GM19043 (cell line): ENCODE measurements at regions not wholly inside any gene's neighbourhood (a gene's known extent, or its start where the extent isn't known, plus 50 kb on each side); places are given as distances from the start of the nearest gene placed in this dataset.
"Not testable (repeated sequence)": the region's sequence is repeated elsewhere in the genome, so short reads cannot be mapped to it uniquely, and the experiment has no call there.

Experiments used
- ATAC-seq: cut with Tn5 transposase; IDR thresholded peaks from one replicate; pipeline ENCODE4 v1.9.1; 2021; ENCODE audit warnings: low read depth; ENCODE audit not compliant: unreplicated experiment

DNA sequence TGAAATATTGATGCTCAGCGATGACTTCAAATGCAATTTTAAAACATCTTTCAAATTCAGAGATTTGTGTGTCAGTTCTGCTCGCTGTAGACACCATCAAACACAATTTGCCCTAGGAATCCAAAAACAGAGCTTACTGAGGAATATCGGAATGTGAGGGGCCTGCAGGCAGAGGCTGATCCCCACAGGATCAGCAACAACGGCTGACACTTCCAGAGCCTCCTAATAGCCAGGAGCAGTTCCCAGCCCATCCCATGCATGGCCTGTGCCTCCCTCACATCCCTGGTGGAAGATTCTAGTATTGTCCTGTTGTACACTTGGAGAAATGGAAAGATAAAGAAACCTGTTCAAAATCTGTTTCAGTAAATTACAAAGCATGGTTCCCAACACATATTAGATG is 129.7 kb upstream of the VWC2 start:
- no peak for ATAC-seq

DNA sequence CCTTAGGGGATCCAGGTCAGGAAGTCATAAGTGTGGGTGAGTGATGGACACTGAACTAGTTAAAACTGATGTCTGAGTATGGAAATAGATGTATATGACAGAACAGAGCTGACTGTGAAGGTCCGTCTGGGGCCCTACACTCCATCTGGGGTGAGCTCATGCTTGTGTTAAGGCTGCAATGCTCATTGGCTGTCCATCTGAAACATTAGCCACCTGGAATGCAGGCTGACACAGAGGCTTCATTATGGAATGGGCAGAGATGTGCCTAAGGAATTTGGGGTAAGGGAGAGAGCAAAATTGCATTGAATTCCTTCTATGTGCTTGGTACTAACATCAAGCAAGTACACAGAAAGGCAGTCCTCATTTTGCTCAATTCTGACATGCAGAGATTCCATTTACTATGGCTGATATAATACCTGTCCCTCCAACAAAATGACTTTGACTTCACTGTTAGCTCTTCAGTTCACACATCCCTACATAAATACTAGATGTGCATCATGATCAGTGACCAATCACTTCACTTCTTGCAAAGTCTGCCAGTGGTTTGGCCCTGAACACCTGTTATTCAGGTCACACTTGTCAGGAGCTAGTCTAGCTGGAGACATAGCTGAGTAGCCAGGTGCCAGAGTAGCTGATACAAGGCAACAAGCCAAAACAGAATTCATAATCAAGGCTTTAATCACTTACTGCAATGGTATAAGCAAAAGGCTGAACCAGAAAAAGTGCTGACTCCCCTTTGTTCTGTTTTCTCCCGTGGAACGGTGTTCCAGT is 128.9 kb upstream of the VWC2 start:
- no peak for ATAC-seq

DNA sequence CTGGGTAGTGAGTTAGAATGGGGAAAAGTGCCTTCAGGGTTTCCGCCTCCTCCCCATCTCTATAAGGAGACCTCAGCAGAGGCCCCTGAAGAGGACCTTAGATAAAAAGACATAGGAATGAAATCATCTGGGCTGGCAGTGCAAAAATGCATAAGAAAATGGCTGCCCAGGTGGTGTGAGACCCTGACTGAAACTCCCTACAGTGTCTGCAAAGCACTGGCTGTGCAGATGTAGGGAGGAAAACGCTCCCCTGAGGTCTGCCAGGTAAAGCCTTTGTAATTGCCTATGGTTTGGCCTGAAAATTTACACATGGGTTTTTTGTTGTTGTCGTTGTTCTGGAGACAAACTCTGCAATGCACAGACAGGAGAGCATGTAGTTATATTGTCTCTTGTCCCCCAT is 128.1 kb upstream of the VWC2 start:
- ATAC-seq = no peak

DNA sequence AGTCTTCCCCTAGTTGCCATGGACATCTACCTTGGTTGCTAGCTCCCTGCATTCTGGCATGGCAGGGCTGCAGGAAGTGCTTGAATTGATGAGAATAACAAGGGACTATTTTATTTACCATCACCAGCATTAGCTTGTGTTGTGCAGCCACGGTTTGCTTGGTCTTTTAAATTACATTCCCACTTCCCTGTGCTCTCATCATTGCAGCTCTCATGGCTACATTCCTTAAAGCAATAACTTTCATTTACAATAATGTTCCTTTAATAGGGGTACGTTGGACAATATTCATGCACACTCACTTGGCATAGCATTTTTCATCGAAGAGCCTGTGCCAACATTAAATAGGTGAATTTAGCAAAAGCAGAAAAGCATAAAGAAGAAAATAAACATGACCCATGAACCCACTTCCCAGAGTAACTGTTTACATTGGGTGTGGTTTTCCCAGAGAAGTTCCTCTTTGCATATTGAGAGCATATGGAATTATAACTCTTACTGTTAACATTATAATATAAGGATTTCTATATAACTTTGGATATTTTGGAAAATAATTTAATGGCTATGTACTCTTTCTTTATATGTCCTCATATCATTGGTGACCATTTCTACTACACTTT is 113.2 kb upstream of the VWC2 start:
- ATAC-seq = no peak

DNA sequence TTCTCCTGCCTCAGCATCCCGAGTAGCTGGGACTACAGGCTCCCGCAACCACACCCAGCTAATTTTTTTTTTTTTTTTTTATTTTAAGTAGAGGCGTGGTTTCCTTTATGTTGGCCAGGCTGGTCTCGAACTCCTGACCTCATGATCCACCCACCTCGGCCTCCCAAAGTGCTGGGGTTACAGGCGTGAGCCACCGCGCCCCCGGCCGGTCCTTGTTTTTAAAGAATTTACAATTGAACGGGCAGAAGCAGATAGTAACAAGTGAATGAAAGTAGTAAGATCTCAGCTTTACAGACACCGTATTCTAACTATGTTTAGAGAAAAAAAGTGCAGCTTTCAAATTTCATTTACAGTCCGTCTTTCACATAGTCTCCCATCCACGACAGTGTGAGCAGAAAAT is 112.5 kb upstream of the VWC2 start:
- no peak for ATAC-seq

DNA sequence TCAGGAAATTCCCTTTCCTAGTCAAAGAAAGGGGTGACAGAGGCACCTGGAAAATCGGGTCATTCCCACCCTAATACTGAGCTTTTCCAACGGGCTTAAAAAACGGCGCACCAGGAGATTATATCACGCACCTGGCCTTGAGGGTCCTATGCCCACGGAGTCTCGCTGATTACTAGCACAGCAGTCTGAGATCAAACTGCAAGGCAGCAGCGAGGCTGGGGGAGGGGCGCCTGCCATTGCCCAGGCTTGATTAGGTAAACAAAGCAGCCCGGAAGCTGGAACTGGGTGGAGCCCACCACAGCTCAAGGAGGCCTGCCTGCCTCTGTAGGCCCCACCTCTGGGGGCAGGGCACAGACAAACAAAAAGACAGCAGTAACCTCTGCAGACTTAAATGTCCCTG is 107.5 kb upstream of the VWC2 start:
- not testable (repeated sequence) for ATAC-seq

DNA sequence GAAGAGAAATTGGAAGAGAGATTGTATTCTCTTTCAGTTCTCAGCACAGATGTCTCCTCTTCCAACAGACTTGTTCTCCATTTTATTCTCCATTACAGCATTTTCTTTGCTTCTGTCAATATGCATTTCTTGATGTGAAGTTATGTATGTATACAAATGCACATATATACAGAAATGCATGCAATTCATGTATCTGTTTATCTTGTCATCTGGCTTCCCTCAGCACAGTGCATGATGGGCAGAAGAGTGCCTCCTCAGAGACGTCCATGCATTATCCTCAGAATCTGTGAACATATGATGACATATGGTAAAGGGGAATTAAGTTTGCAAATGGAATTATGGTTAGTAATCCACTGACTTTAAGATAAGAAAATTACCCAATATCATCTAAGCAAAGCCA is 106.7 kb upstream of the VWC2 start:
- no peak for ATAC-seq

DNA sequence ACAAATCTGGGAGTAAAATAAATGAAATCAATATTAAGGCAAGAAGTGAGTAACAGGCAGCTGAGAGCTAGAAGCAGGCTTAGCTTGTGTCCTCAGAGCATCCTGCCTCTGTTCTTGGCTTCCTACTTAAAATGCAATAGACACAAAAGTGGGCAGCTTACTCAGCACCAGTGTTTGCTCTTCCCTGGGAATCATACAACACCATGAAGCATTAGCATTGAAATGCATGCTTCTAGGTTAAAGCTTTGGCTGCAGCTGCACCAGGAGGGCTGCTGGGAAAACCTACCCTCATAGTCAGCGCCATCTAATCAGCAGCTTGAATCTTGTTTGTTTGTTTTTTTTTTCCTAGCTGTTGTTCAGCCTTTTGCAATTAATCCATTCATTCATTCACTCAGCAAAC is 104.2 kb upstream of the VWC2 start:
- no peak for ATAC-seq

DNA sequence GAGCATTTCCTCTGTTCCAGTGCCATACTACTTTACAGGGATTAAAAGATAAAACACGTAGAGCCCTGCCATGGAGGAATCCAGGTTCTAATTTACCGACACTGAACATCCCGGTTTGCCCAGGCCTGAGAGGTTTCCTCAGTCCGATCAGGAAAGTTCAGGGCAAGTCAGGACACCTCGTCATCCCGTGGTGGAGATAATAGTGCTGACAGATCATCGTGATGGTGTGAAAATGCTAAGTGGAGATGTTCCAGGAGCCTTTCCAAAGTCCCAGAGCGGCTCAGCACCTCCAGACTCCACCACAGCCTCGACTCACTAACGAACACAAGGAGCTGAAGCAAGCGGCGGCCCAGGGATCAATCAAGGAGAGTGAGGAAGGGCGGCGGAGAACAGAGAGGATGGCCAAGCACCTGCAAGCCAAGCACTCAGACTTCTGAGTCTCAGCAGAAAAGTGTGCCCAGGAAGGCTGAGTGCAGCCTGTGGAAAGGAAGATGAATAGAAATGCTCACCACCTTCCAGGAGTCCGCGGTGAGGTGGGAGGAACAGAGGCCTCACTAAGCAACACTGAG is 103.7 kb upstream of the VWC2 start:
- no peak for ATAC-seq

DNA sequence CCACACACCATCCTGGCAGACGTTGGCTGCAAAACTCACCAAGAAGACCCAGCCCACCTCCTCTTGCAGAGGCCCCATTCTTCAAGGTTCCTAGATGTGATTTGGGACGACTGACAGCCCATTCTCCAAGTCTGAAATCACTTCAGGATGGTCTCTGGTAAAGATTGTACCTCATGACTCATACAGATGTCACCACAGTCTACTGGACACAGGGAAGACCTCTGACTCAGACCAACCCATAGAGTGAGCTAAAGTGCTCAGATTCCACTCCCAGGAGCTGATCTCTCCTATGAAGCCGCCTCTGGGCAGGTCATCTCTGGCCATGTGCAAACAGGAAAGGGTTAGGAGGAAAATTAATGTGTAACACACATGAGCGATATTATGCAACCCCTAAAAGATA is 102.4 kb upstream of the VWC2 start:
- no peak for ATAC-seq

DNA sequence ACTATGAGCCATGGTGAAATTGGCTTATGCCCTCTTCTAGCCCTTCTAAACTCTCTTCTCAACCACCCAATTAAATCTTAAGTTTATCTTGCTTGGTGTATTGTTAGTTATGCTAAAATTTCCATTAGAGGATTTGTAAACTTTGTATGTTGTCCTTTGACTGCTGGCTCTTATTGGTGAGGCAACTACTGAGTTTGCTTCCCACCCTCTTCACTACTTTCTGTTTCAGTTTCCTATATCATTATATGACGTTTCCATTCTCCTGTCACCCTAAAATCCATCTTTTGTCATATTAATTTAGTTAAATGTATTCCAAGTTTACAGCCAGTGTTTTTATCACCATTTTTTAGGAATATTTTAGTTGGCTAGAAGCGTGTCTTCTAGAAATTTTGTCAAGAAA is 80.9 kb upstream of the VWC2 start:
- no peak for ATAC-seq

DNA sequence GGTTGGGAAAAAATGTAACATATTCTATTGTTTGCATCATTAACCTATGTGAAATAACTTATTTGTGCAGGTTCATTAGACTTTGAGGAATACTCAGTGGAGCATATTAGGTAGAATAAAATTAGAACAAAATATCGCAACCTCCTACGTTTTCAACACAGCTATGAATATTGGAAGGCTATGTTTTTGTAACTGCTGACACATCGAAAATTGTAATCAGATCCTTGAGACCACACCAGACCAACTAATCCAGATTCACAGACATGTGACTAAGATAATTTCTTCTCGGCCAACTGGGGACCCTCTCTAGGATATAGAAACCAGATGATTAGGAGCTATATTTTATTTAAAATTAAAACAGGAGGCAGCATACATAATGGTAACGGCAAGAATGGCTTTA is 77.5 kb upstream of the VWC2 start:
- no peak for ATAC-seq

DNA sequence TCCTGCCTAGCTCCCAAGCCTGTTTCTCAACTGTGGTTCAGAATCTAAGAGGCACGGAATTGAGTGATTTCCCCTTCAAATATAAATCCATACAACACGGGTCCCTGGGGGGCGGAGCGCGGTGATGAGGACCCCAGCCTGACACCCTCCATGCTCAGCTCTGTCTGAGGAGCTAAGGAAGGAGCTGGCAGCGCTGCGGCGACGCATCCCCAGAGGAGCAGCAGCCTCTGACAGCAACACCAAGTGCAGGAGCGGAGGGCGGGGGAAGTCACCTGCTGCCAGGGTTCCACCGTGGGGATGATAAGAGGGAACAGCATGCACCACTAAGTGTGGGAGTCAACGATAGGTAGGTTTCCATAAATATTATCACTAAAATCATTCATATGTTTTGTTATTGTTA is 72.6 kb upstream of the VWC2 start:
- no peak for ATAC-seq

DNA sequence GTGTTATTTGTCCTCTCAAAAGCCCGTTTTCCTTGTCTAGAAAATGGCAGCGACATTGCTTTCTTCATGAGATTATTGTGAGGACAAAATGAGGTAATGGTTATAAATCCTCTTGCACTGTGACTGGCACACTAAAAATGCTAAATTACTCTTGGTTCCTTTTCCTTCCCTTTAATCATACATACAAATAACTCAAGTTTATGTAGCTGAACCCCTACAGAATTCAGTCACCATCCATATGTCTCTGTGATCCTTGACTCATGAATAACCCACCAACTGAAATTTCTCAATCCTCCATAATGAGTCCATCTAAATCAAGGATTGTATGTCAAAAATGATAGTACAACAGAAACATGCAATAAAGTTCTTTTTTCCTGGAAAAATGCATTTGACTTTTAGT is 71.3 kb upstream of the VWC2 start:
- no peak for ATAC-seq

DNA sequence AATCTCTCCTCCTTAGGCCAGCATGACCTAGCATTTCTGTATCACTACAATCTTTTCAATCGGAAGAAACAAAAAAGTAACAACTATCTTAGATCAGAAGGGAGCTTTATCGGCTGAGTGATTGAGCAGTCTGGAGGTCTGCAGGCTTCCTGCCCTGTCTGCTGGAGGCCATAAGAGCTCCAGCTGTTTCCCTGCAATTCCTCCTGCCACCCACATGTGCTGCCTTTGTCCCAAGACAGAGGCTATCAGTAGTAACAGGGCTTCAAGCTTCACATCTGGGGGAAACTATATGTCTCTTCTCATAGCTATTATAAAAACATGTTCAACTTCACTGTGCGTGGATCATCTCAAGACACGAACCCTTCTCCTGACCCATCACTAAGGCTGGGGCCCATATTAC is 70.1 kb upstream of the VWC2 start:
- no peak for ATAC-seq

DNA sequence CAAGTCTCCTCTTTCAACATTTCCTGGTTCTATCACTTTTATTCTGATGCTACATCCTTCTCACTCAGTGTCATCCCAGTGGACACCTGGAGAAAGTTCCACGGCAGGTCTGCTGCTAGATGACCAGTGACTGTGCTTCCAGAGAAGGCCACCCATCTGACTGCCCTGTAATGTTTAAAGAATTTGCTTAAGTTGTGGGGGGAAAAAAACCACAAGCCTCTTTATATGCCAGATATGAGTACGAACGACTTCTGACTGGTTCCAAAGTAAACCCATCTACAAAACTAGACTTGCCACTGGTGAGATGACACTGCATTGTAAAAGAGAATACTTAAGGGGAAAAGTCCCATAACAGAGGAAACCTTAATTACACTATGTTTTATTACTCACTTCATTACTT is 69.6 kb upstream of the VWC2 start:
- ATAC-seq = no peak

DNA sequence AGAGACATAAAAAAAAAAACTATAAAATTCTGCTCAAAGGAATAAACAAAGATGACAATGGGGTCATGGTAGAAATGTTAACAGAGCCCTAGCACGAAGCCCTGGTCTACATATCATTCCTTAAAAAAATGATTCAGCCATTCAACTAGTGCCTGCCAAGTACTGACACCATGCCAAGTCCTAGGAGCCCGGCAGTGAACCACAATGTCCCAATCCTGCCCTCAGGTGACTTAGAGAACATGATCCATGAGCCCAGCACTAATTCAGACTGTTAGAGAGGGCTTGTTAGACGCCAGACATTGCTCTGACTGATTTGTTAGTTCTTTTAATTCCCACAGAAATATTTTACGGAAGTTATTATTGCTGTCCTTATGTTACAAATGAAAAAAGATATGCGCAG is 67.3 kb upstream of the VWC2 start:
- ATAC-seq = no peak

DNA sequence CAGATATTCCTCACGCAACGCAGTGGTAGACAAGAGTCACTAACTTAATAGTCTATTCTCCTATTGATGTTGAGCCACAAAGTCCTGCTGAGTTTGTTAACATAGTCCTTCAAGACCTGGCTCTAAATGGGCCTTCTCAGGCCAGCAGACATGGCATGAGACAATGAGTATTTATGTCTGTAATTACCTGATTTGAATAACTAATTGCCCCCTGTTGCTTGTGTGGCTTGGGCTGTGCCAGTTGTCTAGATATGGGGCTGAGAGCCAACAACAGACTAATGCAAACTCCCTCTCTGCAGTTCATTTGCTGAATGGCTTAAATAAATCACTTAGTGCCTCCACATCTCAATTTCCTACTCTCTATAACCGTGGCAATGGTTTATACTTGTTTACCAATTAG is 65.5 kb upstream of the VWC2 start:
- ATAC-seq = no peak

DNA sequence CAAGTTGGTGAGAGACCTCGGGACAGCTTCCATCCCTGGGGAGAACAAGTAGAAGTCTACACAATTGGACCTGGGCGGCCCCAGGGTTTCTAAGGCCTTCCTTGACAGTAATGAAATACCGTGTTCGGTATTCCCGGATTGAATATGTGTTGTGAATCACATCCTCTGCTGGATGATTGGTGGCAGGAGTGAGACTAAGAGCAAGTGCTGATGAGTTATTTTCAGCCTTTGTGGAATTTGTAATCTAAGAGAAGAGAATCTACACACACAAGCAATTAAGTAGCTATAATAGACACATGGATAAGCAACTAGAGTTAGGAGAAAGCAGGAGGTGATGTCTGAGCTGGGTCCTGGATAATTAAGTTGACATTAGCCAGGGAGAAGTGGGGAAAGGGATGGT is 64.8 kb upstream of the VWC2 start:
- no peak for ATAC-seq

DNA sequence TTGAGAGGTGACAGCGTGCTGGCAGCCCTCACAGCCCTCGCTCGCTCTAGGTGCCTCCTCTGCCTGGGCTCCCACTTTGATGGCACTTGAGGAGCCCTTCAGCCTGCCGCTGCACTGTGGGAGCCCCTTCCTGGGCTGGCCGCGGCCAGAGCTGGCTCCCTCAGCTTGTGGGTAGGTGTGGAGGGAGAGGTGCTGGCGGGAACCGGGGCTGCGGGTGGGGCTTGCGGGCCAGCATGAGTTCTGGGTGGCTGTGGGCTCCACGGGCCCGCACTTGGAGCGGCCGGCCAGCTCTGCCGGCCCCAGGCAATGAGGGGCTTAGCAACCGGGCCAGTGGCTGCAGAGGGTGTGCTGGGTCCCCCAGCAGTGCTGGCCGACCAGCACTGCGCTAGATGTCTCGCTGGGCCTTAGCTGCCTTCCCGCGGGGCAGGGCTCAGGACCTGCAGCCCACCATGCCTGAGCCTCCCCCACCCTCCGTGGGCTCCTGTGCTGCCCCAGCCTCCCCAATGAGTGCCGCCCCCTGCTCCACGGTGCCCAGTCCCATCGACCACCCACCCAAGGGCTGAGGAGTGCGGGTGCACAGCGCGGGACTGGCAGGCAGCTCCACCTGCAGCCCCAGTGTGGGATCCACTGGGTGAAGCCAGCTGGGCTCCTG is 62.2 kb upstream of the VWC2 start:
- ATAC-seq = not testable (repeated sequence)

DNA sequence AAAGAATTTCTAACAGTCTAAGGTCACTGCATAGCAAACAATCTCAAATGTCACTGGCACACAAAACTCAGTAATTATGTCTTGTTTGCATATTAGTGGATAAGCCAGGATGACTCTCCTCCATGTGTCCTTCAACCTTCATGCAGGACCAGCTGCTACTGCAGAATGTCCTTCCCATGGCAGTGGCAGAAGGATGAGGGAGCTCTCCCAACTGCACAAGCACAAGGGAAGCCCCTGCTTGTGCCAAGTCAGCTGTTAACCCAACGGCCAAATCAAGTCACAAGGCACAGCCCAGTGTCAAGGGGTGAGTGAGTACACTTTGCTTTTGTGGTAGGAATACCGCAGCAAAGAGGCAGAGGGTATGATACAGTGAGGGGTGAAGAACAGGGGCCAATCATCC is 59.3 kb upstream of the VWC2 start:
- ATAC-seq = no peak

DNA sequence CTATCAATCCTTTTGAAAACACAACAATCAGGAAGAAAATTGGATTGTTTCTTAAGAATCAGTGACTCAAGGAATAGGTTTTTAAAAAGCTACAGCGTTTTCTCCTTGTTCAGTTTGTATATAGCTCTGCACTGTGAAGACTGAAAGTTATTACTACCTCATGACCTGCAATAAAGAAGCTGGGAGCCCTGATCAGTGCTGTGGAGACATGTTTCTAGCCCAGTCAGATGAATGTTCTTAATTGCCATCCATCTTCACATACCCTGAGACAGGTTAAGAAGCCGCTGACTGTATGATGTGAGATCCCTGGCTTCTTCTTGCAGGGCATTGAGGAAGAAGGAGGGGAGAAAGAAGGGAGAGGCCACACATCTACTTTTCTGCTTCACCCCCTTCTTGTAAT is 58.0 kb upstream of the VWC2 start:
- no peak for ATAC-seq
